ENCODE measurements at regions not wholly inside any gene's neighbourhood (a gene's known extent, or its start where the extent isn't known, plus 50 kb on each side); places are given as distances from the start of the nearest gene placed in this dataset.

GRCh38 chr10:94172332-94172731 is 178.6 kb downstream of the PLCE1 start:
- no peak for DNase-seq (ENCODE audit: low spot score in 2 of 2)
- WGBS, result 92% methylated on average over 2 of the region's 2 CpGs
- H3K36me3 ChIP-seq, result no peaks in the 10 kb centered on the region
- no peaks in the 10 kb centered on the region for H3K4me1 ChIP-seq
- no peaks in the 10 kb centered on the region for H3K9me3 ChIP-seq
- H3K27me3 ChIP-seq, result no peaks in the 10 kb centered on the region
- H3K4me3 ChIP-seq, result no peak overlapping the region
- TF ChIP-seq EP300 (IDR thresholded peaks at IDR 0.05), result no peak
- no peak for TF ChIP-seq POLR2AphosphoS5 (IDR thresholded peaks at IDR 0.05)
- TF ChIP-seq POLR2A (IDR thresholded peaks at IDR 0.05), result no peak
- no peak for TF ChIP-seq CTCF (IDR thresholded peaks at IDR 0.05)
- H3K27ac ChIP-seq, result no peak overlapping the region

GRCh38 chr10:94173594-94173993 is 179.9 kb downstream of the PLCE1 start:
- DNase-seq (ENCODE audit: low spot score in 2 of 2), result no peak
- Histone ChIP-seq H3K4me3 (no peak overlapping the region), H3K9me3 (no peaks in the 10 kb centered on the region), H3K27ac (no peak overlapping the region), H3K27me3 (no peaks in the 10 kb centered on the region), H3K4me1 (no peaks in the 10 kb centered on the region), H3K36me3 (no peaks in the 10 kb centered on the region)
- 69% methylated on average over 3 of the region's 3 CpGs for WGBS
- TF ChIP-seq POLR2A (IDR thresholded peaks at IDR 0.05) (no peak), POLR2AphosphoS5 (IDR thresholded peaks at IDR 0.05) (no peak)

GRCh38 chr10:94174838-94175237 is 181.1 kb downstream of the PLCE1 start:
- H3K4me1 ChIP-seq, result no peaks in the 10 kb centered on the region
- DNase-seq (ENCODE audit: low spot score in 2 of 2), result no peak
- H3K9me3 ChIP-seq, result no peaks in the 10 kb centered on the region
- no peak overlapping the region for H3K27ac ChIP-seq
- TF ChIP-seq POLR2A (IDR thresholded peaks at IDR 0.05) (no peak), POLR2AphosphoS5 (IDR thresholded peaks at IDR 0.05) (no peak), EP300 (IDR thresholded peaks at IDR 0.05) (no peak), CTCF (IDR thresholded peaks at IDR 0.05) (no peak)
- no peaks in the 10 kb centered on the region for H3K27me3 ChIP-seq
- no peaks in the 10 kb centered on the region for H3K36me3 ChIP-seq
- H3K4me3 ChIP-seq, result no peak overlapping the region

- H3K27ac ChIP-seq, result no peak overlapping the region
- H3K9me3 ChIP-seq, result no peaks in the 10 kb centered on the region
- H3K4me3 ChIP-seq, result no peak overlapping the region
- no peaks in the 10 kb centered on the region for H3K4me1 ChIP-seq
- H3K36me3 ChIP-seq, result no peaks in the 10 kb centered on the region
- WGBS, result 64% methylated on average over 5 of the region's 5 CpGs
- TF ChIP-seq POLR2AphosphoS5 (IDR thresholded peaks at IDR 0.05) (no peak), POLR2A (IDR thresholded peaks at IDR 0.05) (no peak), EP300 (IDR thresholded peaks at IDR 0.05) (no peak), CTCF (IDR thresholded peaks at IDR 0.05) (no peak)
- DNase-seq (ENCODE audit: low spot score in 2 of 2), result no peak
- no peaks in the 10 kb centered on the region for H3K27me3 ChIP-seq
These were observed 184.1 kb downstream of the NOC3L start for GRCh38 chr10:94178475-94179253.

GRCh38 chr10:94180576-94180975 is 182.2 kb downstream of the NOC3L start:
- H3K27ac ChIP-seq, result no peak overlapping the region
- no peak for DNase-seq (ENCODE audit: low spot score in 2 of 2)
- H3K9me3 ChIP-seq, result no peaks in the 10 kb centered on the region
- H3K36me3 ChIP-seq, result no peaks in the 10 kb centered on the region
- TF ChIP-seq EP300 (IDR thresholded peaks at IDR 0.05) (no peak), POLR2AphosphoS5 (IDR thresholded peaks at IDR 0.05) (no peak), CTCF (IDR thresholded peaks at IDR 0.05) (no peak)
- WGBS, result 80% methylated on average over 2 of the region's 2 CpGs
- H3K27me3 ChIP-seq, result no peaks in the 10 kb centered on the region
- H3K4me1 ChIP-seq, result no peaks in the 10 kb centered on the region
- H3K4me3 ChIP-seq, result no peak overlapping the region
